GM12875 (cell line): ENCODE measurements at regions not wholly inside any gene's neighbourhood (a gene's known extent, or its start where the extent isn't known, plus 50 kb on each side); places are given as distances from the start of the nearest gene placed in this dataset.
"Not testable (repeated sequence)": the region's sequence is repeated elsewhere in the genome, so short reads cannot be mapped to it uniquely, and the experiment has no call there.

Source experiments
- H3K4me3 ChIP-seq: one replicate; pipeline ENCODE4 v1.5.1; 2011; ENCODE audit warnings: low read depth, low read length, control low read depth
- TF ChIP-seq, protein P1 (sequence below): IDR thresholded peaks from 2 replicates; pipeline ENCODE4 v1.5.1; 2011; ENCODE audit warnings: low read depth, mild to moderate bottlenecking, control low read depth, inconsistent platforms, low read length, moderate library complexity, borderline replicate concordance; ENCODE audit not compliant: insufficient read depth

DNA sequence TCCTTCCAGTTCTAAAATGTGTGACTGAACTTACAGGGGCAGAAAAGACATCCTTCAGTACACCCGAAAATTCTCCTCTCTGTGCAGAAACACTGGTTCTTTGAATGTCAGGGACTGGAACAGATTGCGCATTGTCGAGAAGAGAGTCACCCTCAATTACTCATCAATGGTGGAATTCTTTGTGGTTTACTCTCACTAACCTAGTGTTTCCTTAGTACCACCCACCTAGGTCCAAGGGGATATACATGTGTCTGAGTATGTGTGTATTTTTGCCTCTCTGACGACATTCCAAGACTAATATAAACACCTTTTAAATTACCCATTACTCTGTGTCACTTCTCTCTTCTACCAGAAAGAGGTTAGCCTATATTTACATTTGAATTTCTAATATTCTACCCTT is 660.8 kb downstream of the TLE1 start:
- no peak overlapping the region for H3K4me3 ChIP-seq
- TF ChIP-seq, protein P1, sequence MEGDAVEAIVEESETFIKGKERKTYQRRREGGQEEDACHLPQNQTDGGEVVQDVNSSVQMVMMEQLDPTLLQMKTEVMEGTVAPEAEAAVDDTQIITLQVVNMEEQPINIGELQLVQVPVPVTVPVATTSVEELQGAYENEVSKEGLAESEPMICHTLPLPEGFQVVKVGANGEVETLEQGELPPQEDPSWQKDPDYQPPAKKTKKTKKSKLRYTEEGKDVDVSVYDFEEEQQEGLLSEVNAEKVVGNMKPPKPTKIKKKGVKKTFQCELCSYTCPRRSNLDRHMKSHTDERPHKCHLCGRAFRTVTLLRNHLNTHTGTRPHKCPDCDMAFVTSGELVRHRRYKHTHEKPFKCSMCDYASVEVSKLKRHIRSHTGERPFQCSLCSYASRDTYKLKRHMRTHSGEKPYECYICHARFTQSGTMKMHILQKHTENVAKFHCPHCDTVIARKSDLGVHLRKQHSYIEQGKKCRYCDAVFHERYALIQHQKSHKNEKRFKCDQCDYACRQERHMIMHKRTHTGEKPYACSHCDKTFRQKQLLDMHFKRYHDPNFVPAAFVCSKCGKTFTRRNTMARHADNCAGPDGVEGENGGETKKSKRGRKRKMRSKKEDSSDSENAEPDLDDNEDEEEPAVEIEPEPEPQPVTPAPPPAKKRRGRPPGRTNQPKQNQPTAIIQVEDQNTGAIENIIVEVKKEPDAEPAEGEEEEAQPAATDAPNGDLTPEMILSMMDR: no peak

DNA sequence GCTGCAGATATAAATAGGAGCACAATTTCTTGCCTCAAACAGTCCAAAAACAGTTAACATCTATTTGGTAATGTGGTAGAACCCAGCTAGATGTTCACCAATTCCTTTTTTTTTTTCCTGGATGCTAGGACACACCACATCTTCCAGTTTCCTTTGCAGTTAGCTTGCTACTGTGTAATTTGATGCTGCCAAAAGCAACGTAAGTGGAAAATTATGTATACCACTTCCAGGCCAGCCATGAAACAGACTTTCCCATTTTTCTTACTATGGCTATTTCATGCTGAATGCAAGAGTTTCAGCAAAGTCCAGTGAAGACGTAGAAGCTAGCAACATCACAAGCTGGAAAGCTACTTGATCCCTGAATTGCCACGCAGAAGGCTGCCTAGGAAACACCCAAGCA is 667.2 kb downstream of the TLE1 start:
- TF ChIP-seq, protein P1: no peak
- no peak overlapping the region for H3K4me3 ChIP-seq

DNA sequence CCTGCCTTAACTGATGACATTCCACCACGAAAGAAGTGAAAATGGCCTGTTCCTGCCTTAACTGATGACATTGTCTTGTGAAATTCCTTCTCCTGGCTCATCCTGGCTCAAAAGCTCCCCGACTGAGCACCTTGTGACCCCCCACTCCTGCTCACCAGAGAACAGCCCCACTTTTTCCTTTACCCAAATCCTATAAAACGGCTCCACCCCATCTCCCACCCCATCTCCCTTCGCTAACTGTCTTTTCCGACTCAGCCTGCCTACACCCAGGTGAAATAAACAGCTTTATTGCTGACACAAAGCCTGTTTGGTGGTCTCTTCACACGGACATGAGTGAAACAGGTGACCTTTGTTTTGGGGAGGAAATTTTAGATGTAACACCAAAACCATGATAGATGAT is 674.4 kb downstream of the TLE1 start:
- not testable (repeated sequence) for H3K4me3 ChIP-seq

DNA sequence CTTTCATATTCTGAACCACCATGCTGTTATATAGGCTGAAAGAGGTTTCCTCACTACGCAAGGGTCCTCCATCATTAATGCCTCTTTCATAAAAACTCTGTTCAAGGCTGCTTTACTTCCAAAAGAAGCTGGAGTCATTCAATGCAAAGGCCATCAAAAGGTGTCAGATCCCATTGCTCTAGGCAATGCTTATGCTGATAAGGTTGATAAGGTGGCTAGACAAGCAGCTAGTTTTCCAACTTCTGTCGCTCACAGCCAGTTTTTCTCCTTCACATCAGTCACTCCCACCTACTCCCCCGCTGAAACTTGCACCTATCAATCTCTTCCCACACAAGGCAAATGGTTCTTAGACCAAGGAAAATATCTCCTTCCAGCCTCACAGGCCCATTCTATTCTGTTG is 676.2 kb downstream of the TLE1 start:
- not testable (repeated sequence) for H3K4me3 ChIP-seq

DNA sequence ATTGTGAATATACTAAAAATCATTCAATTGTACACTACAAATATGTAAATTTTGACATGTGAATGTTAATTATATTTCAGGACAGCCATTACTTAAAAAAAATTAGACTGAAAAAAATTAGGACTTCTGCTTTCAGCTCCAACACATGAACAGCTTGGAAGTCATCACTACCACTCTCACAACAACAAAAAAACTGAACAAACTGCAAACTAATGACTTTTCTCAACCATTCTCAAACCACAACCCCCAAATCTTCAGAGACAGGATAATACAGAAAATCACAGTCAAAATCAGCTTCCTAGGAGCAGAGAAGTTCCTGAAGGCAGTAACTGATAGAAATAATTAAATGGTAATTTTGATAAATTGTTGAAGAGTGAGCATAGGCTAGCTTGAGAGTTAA is 686.4 kb downstream of the TLE1 start:
- TF ChIP-seq, protein P1: no peak
- H3K4me3 ChIP-seq: no peak overlapping the region

DNA sequence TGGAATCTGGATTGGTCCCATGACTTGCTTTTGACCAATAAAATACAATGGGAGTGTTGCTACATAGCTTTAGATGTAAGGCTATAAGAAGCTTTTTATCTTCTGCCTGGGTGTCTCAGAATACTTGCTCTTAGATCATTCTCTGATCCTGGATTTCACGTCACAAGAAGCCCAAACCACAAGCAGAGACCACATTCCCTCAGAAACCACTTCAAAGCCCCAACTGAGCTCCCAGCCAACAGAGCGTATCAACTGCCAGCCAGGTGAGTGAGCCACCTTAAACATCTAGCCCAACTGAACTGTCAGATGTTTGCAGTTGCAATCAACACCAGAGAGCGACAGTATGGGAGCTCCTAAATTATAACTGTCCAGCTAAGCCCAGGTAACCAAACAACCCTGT is 687.1 kb downstream of the TLE1 start:
- TF ChIP-seq, protein P1: no peak
- no peak overlapping the region for H3K4me3 ChIP-seq

DNA sequence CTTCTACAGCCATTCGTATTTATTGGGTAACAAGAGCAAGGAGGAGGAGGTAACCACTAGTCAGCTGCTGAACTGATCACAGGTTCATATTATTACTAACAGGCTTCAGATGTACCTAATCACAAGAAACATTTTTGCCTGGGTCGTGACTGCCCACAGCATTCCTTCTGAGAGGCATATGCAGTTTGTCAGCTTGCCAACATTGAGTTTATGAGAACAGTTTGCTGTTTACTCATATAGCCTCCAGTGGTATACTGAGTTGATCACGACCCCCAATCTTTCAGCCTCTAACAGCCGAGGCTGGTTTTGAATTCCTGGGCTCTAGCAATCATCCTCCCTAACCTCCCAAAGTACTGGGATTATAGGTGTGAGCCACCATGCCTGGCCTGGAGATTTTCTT is 693.6 kb downstream of the TLE1 start:
- no peak overlapping the region for H3K4me3 ChIP-seq
- TF ChIP-seq, protein P1: no peak

DNA sequence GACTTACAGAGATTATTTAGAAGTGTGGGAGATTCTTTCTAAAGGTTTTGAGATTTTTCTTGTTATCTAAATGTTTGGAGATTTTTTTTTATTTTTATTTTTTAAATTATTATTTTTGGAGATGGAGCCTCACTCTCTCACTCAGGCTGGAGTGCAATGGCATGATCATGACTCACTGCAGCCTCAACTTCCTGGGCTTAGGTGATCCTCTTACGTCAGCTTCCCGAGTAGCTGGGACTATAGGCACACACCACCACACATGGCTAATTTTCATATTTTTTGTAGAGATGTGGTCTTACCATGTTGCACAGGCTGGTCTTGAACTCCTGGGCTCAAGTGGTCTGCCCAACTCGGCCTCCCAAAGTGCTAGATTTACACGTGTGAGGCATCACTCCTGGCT is 694.5 kb downstream of the TLE1 start:
- TF ChIP-seq, protein P1: no peak
- H3K4me3 ChIP-seq: no peak overlapping the region

DNA sequence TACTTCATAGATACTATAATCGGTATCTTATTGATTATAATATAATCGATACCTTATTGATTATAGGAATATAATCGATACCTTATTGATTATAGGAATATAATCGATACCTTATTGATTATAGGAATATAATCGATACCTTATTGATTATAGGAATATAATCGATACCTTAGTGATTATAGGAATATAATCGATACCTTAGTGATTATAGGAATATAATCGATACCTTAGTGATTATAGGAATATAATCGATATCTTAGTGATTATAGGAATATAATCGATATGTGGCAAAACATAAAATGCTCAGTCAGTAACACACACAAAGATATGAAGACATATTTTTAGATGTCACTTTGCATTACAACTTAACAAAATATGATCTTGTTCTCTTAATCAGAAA is 703.8 kb downstream of the TLE1 start:
- H3K4me3 ChIP-seq: not testable (repeated sequence)
